HepG2 (cell line): ENCODE measurements at regions not wholly inside any gene's neighbourhood (a gene's known extent, or its start where the extent isn't known, plus 50 kb on each side); places are given as distances from the start of the nearest gene placed in this dataset.

Experiments
- ATAC-seq: fragments of 200-7000 bp; cut with Tn5 transposase; 3 replicates; pipeline ENCODE4 v1.9.1; 2020; ENCODE audit warnings: mild to moderate bottlenecking, moderate library complexity
- BruUV-seq: library from RNA; stranded (reverse); fragments of 400-500 nt; replicated peaks from 2 replicates; lab custom pipeline; 2021; lab: Mats Ljungman, UMichigan
- CTCF ChIA-PET: fragments of 300-600 bp; formaldehyde crosslinking; extraction: SDS; loops from one replicate; lab custom pipeline; 2021; ENCODE audit warnings: low total read pairs, inconsistent platforms, low intra/inter-chr PET ratio; lab: Yijun Ruan, JAX
- POLR2A ChIA-PET: fragments of 350-600 bp; sonication (Branson Sonifier 250); formaldehyde crosslinking; loops from one replicate; lab custom pipeline; 2020; ENCODE audit warnings: antibody characterized with exemption, inconsistent platforms; lab: Yijun Ruan, JAX
- DNase-seq: peaks from one replicate; pipeline ENCODE4 v3.0.0-alpha.2; 2015; ENCODE audit warnings: low spot score
- FAIRE-seq: peaks from 3 replicates; lab custom pipeline; 2011; peaks lifted over from hg19 to GRCh38; lab: Jason Lieb, UNC
- H2AFZ ChIP-seq: one replicate; pipeline ENCODE4 v1.6.1; 2011; ENCODE audit warnings: low read length, inconsistent platforms
- H3K27ac ChIP-seq: fragments of 300-600 bp; 3 replicates; pipeline ENCODE4 v1.8.0; 2011; ENCODE audit warnings: mixed run types, mild to moderate bottlenecking, mixed read lengths, low read length, inconsistent platforms; ENCODE audit not compliant: insufficient read depth; ENCODE audit errors: extremely low read length
- H3K27me3 ChIP-seq, 2 experiments: fragments of 200-600 bp in 1 of 2; 2 replicates in 1 of 2; 3 replicates in 1 of 2; pipeline versions ENCODE4 v1.6.0 to v1.8.0; 2011; ENCODE audit warnings: low read length in 2 of 2, mild to moderate bottlenecking in 2 of 2, moderate library complexity in 2 of 2, inconsistent platforms in 1 of 2; ENCODE audit not compliant: insufficient read depth in 2 of 2, control insufficient read depth in 1 of 2
- H3K36me3 ChIP-seq, 2 experiments: fragments of 200-600 bp in 1 of 2; replicated peaks in 1 of 2; 2 replicates in 1 of 2; 3 replicates in 1 of 2; pipeline versions ENCODE4 v1.5.1 to v1.8.0; 2011; ENCODE audit warnings: low read length in 2 of 2, inconsistent platforms in 1 of 2; ENCODE audit not compliant: insufficient read depth in 2 of 2, control insufficient read depth in 1 of 2
- H3K4me1 ChIP-seq: 2 replicates; pipeline ENCODE4 v1.5.1; 2012; ENCODE audit warnings: low read length, inconsistent platforms; ENCODE audit not compliant: insufficient read depth
- H3K4me2 ChIP-seq: 2 replicates; pipeline ENCODE4 v1.6.0; 2011; ENCODE audit warnings: low read depth, low read length, inconsistent platforms
- H3K4me3 ChIP-seq, 3 experiments: fragments of 200-600 bp in 1 of 3; sonication (generic), shearing (Covaris generic) in 1 of 3; replicated peaks in 1 of 3; 2 replicates each; pipeline ENCODE4 v1.5.1; 2011 to 2016; ENCODE audit warnings: low read length in 3 of 3, inconsistent platforms in 2 of 3, low read depth in 2 of 3, mild to moderate bottlenecking in 2 of 3, control low read depth in 1 of 3, mixed read lengths in 1 of 3; ENCODE audit not compliant: insufficient read depth in 1 of 3
- H3K79me2 ChIP-seq: one replicate; pipeline ENCODE4 v1.6.1; 2011; ENCODE audit warnings: low read length, inconsistent platforms; ENCODE audit not compliant: insufficient read depth
- H3K9ac ChIP-seq: 2 replicates; pipeline ENCODE4 v1.6.0; 2011; ENCODE audit warnings: mild to moderate bottlenecking, low read depth, low read length, inconsistent platforms; ENCODE audit not compliant: insufficient read depth
- H3K9me3 ChIP-seq: 2 replicates; pipeline ENCODE4 v1.5.1; 2012; ENCODE audit warnings: mild to moderate bottlenecking, low read length
- H4K20me1 ChIP-seq: 2 replicates; pipeline ENCODE4 v1.6.0; 2011; ENCODE audit warnings: inconsistent platforms, mild to moderate bottlenecking, low read length, moderate library complexity; ENCODE audit not compliant: insufficient read depth
- AGO2 ChIP-seq: fragments of 200-400 bp; formaldehyde crosslinking; optimal IDR thresholded peaks from 2 replicates; pipeline ENCODE3; 2017; ENCODE audit warnings: mild to moderate bottlenecking, low read depth, low read length, moderate library complexity
- ATF3 ChIP-seq: sonication (generic); formaldehyde crosslinking; IDR thresholded peaks from 2 replicates; pipeline ENCODE4 v1.4.0; 2020; ENCODE audit warnings: missing genetic modification reagents
- IRF2 ChIP-seq: IDR thresholded peaks from 2 replicates; pipeline ENCODE4 v1.6.1; 2018; ENCODE audit warnings: missing genetic modification reagents, missing compliant biosample characterization
- MAFF ChIP-seq: IDR thresholded peaks from 2 replicates; pipeline ENCODE4 v1.6.1; 2011; ENCODE audit warnings: low read depth, low read length, improper control_type of control experiment
- MAFK ChIP-seq, 2 experiments: IDR thresholded peaks in 1 of 2; conservative IDR thresholded peaks in 1 of 2; 2 replicates each; pipeline ENCODE4 v1.6.1; 2011; ENCODE audit warnings: improper control_type of control experiment in 2 of 2, low read length in 2 of 2
- NFRKB ChIP-seq: fragments of 450-650 bp; IDR thresholded peaks from 2 replicates; pipeline ENCODE4 v1.6.1; 2017
- PPARG ChIP-seq: conservative IDR thresholded peaks from 2 replicates; pipeline ENCODE4 v1.6.1; 2016; ENCODE audit warnings: missing biosample characterization, missing genetic modification reagents
- ZNF367 ChIP-seq: sonication (generic); formaldehyde crosslinking; IDR thresholded peaks from 2 replicates; pipeline ENCODE4 v1.4.0; 2020; ENCODE audit warnings: missing genetic modification reagents, borderline replicate concordance
- ZNF562 ChIP-seq: sonication (generic); formaldehyde crosslinking; IDR thresholded peaks from 2 replicates; pipeline ENCODE4 v1.8.0; 2022; ENCODE audit warnings: missing genetic modification reagents, borderline replicate concordance
- ZNF790 ChIP-seq: sonication (generic); formaldehyde crosslinking; IDR thresholded peaks from 2 replicates; pipeline ENCODE4 v1.8.0; 2022; ENCODE audit warnings: missing genetic modification reagents, mild to moderate bottlenecking, borderline replicate concordance
- WGBS: methylation state at CpG from one replicate; pipeline ENCODE4 v1.1.6; 2017; ENCODE audit warnings: low lambda C conversion rate; 5-methylcytosine and 5-hydroxymethylcytosine counted together
- in situ Hi-C: cut with HindIII; loops from 2 replicates; pipeline ENCODE4 v1.10.0; 2017; ENCODE audit warnings: low pct_unique_long_range_greater_than_20kb; ENCODE audit not compliant: extremely low pct_ligation_motif_present
- intact Hi-C: fragments of 100-400 bp; cut with micrococcal nuclease; formaldehyde crosslinking; loops from one replicate; pipeline ENCODE4 v1.10.0; 2022; ENCODE audit not compliant: unreplicated experiment

GRCh38 chr12:60805364-60805763, 1209.5 kb downstream of the SLC16A7 start:
- DNase-seq (no peak), FAIRE-seq (no peak)
- Histone ChIP-seq H2AFZ (no peak overlapping the region), H3K9ac (no peak overlapping the region), H3K79me2 (no peaks in the 10 kb centered on the region), H3K4me1 (no peaks in the 10 kb centered on the region), H3K36me3 (no peaks in the 10 kb centered on the region), H3K27me3 (no peaks in the 10 kb centered on the region), H3K9me3 (peaks cover 50% of the 10 kb centered on the region)
- intact Hi-C loops (loop anchor here (2.0 kb wide), 1 partner anchor 71 kb away; no protein-coding TSS in a partner anchor), in situ Hi-C loops (no loop called here)
- CTCF ChIA-PET = no interaction called here
- TF ChIP-seq PPARG (CRISPR knock-in tag) (no peak), AGO2 (no peak), ZNF562 (CRISPR knock-in tag) (no peak), IRF2 (CRISPR knock-in tag) (no peak), ATF3 (CRISPR knock-in tag) (no peak), ZNF790 (CRISPR knock-in tag) (no peak), ZNF367 (no peak)
- TF ChIP-seq, all 625 proteins: peak for 0
- ATAC-seq = no peak
- no peak overlapping the region for H3K27ac ChIP-seq
- H4K20me1 ChIP-seq = no peaks in the 10 kb centered on the region
- no peak overlapping the region for H3K4me2 ChIP-seq
- BruUV-seq = no TSS peak
- POLR2A ChIA-PET = no interaction called here
- no peak overlapping the region for H3K4me3 ChIP-seq
- WGBS = 12% methylated on average over 4 of the region's 4 CpGs

- POLR2A ChIA-PET = no interaction called here
- WGBS = 24% methylated on average over 1 of the region's 1 CpG
Observed at GRCh38 chr12:60819794-60820193, 1224.0 kb downstream of the SLC16A7 start.

More at GRCh38 chr12:60819794-60820193, 1224.0 kb downstream of the SLC16A7 start:
- H3K36me3 ChIP-seq = no peaks in the 10 kb centered on the region
- H2AFZ ChIP-seq = no peak overlapping the region
- no peak overlapping the region for H3K4me3 ChIP-seq
- H3K9me3 ChIP-seq = peaks cover 49% of the 10 kb centered on the region
- BruUV-seq = no TSS peak
- TF ChIP-seq MAFF = peak; percentile 91
- no peak for TF ChIP-seq NFRKB
- TF ChIP-seq MAFK (conservative IDR thresholded peaks at IDR 0.05 in 1 of 2, IDR thresholded peaks at IDR 0.05 in 1 of 2; ENCODE audit: low read length in 2 of 2) = peak; percentile 83 to 96
- no peak for TF ChIP-seq ZNF562 (CRISPR knock-in tag)
- no peaks in the 10 kb centered on the region for H4K20me1 ChIP-seq
- no peaks in the 10 kb centered on the region for H3K4me1 ChIP-seq
- no peak for ATAC-seq
- H3K9ac ChIP-seq = no peak overlapping the region
- CTCF ChIA-PET = no interaction called here
- FAIRE-seq = no peak
- no peak overlapping the region for H3K27ac ChIP-seq
- DNase-seq = no peak
- H3K27me3 ChIP-seq = no peaks in the 10 kb centered on the region
- in situ Hi-C loops (no loop called here), intact Hi-C loops (no loop called here)
- H3K79me2 ChIP-seq = no peaks in the 10 kb centered on the region
- no peak overlapping the region for H3K4me2 ChIP-seq
